ENCODE measurements at regions not wholly inside any gene's neighbourhood (a gene's known extent, or its start where the extent isn't known, plus 50 kb on each side); places are given as distances from the start of the nearest gene placed in this dataset.
"Not testable (repeated sequence)": the region's sequence is repeated elsewhere in the genome, so short reads cannot be mapped to it uniquely, and the experiment has no call there.

GRCh38 chr4:55027596-55027995 is 97.8 kb downstream of the KDR start:
- no peaks in the 10 kb centered on the region for H3K27me3 ChIP-seq (ENCODE audit: insufficient read depth, low read length)
- no peak overlapping the region for H3K4me2 ChIP-seq (ENCODE audit: insufficient read depth, insufficient read length, low read length)
- H2BK120ac ChIP-seq (ENCODE audit: low read depth, low read length, poor library complexity, severe bottlenecking) = no peak overlapping the region
- H3K14ac ChIP-seq (ENCODE audit: insufficient read depth, low read length) = no peak overlapping the region
- H3K18ac ChIP-seq (ENCODE audit: insufficient read length, low read depth, low read length) = no peak overlapping the region
- H3K79me1 ChIP-seq (ENCODE audit: insufficient read depth, low read depth, low read length, poor library complexity, severe bottlenecking) = no peaks in the 10 kb centered on the region
- TF ChIP-seq CTCF (conservative IDR thresholded peaks at IDR 0.05) = no peak
- Mint-ChIP-seq H3K4me1 (peaks cover 23 to 28% of the 10 kb centered on the region in 2 experiments), H3K27me3 (ENCODE audit: low read depth) (no peaks in the 10 kb centered on the region), H3K9me3 (no peaks in the 10 kb centered on the region), H3K36me3 (ENCODE audit: insufficient read depth in 1 of 3, low read depth in 3 of 3) (no peaks in the 10 kb centered on the region), H3K27ac (no peak overlapping the region), H3K4me3 (no peak overlapping the region)
- no peak overlapping the region for H3K27ac ChIP-seq (ENCODE audit: insufficient read length, low read depth, low read length)
- H3K4me1 ChIP-seq (ENCODE audit: insufficient read depth, low read length) = no peaks in the 10 kb centered on the region
- no peak overlapping the region for H4K91ac ChIP-seq (ENCODE audit: insufficient read length, low read depth, low read length)
- H2BK5ac ChIP-seq (ENCODE audit: insufficient read length, low read length) = no peak overlapping the region
- no peaks in the 10 kb centered on the region for H4K20me1 ChIP-seq (ENCODE audit: control insufficient read depth, insufficient read depth, insufficient read length)
- H2BK20ac ChIP-seq (ENCODE audit: low read depth, low read length, poor library complexity, severe bottlenecking) = no peak overlapping the region
- no peak overlapping the region for H4K8ac ChIP-seq (replicated peaks; ENCODE audit: insufficient read length, low read depth, low read length)
- H3K4ac ChIP-seq (ENCODE audit: low read depth, low read length) = no peak overlapping the region
- H4K5ac ChIP-seq (ENCODE audit: insufficient read length, low read depth, low read length) = no peak overlapping the region
- H3K9me3 ChIP-seq (ENCODE audit: control insufficient read depth, low read depth, low read length) = no peaks in the 10 kb centered on the region
- no peak overlapping the region for H2BK15ac ChIP-seq (ENCODE audit: low read depth, low read length)
- no peak overlapping the region for H2BK12ac ChIP-seq (ENCODE audit: insufficient read length, low read depth, low read length)
- no peak overlapping the region for H3K23ac ChIP-seq (ENCODE audit: insufficient read length, low read depth, low read length)
- no peaks in the 10 kb centered on the region for H3K23me2 ChIP-seq (ENCODE audit: insufficient read length, low read depth, low read length, poor library complexity, severe bottlenecking)
- WGBS (ENCODE audit: extremely low coverage, insufficient read length, low lambda C conversion rate) = no CpG with 5 or more reads among the region's 2 CpGs
- H3K9ac ChIP-seq (ENCODE audit: extremely low read depth, insufficient read length, low read length) = no peak overlapping the region
- no peak overlapping the region for H2AK5ac ChIP-seq (ENCODE audit: insufficient read length, low read length)
- H2AFZ ChIP-seq (ENCODE audit: low read length) = no peak overlapping the region
- H3T11ph ChIP-seq (ENCODE audit: low read length) = no peak overlapping the region
- H3K79me2 ChIP-seq (ENCODE audit: insufficient read depth, low read length) = no peaks in the 10 kb centered on the region
- DNase-seq = no peak
- H3K56ac ChIP-seq (ENCODE audit: insufficient read length, low read depth, low read length) = no peak overlapping the region

- peaks cover 22 to 30% of the 10 kb centered on the region in 2 experiments for H3K4me1 Mint-ChIP-seq
- H3K79me1 ChIP-seq (ENCODE audit: insufficient read depth, low read depth, low read length, poor library complexity, severe bottlenecking); H2BK15ac ChIP-seq (ENCODE audit: low read depth, low read length); H3K9me3 ChIP-seq (ENCODE audit: control insufficient read depth, low read depth, low read length); H3K79me2 ChIP-seq (ENCODE audit: insufficient read depth, low read length); H2AFZ ChIP-seq (ENCODE audit: low read length); H3K27ac ChIP-seq (ENCODE audit: insufficient read length, low read depth, low read length); H4K91ac ChIP-seq (ENCODE audit: insufficient read length, low read depth, low read length); H4K5ac ChIP-seq (ENCODE audit: insufficient read length, low read depth, low read length); H2AK5ac ChIP-seq (ENCODE audit: insufficient read length, low read length); H2BK120ac ChIP-seq (ENCODE audit: low read depth, low read length, poor library complexity, severe bottlenecking); H3K36me3 Mint-ChIP-seq (ENCODE audit: insufficient read depth in 1 of 3, low read depth in 3 of 3); H4K8ac ChIP-seq (replicated peaks; ENCODE audit: insufficient read length, low read depth, low read length); H3K14ac ChIP-seq (ENCODE audit: insufficient read depth, low read length); H3T11ph ChIP-seq (ENCODE audit: low read length); H3K27ac Mint-ChIP-seq; H3K9me3 Mint-ChIP-seq; H3K23ac ChIP-seq (ENCODE audit: insufficient read length, low read depth, low read length); H2BK20ac ChIP-seq (ENCODE audit: low read depth, low read length, poor library complexity, severe bottlenecking); H3K4me3 Mint-ChIP-seq; H3K18ac ChIP-seq (ENCODE audit: insufficient read length, low read depth, low read length); H3K9ac ChIP-seq (ENCODE audit: extremely low read depth, insufficient read length, low read length); H3K56ac ChIP-seq (ENCODE audit: insufficient read length, low read depth, low read length); H3K4ac ChIP-seq (ENCODE audit: low read depth, low read length); H4K20me1 ChIP-seq (ENCODE audit: control insufficient read depth, insufficient read depth, insufficient read length); H2BK5ac ChIP-seq (ENCODE audit: insufficient read length, low read length); H3K27me3 Mint-ChIP-seq (ENCODE audit: low read depth); H3K4me2 ChIP-seq (ENCODE audit: insufficient read depth, insufficient read length, low read length); H2BK12ac ChIP-seq (ENCODE audit: insufficient read length, low read depth, low read length); H3K23me2 ChIP-seq (ENCODE audit: insufficient read length, low read depth, low read length, poor library complexity, severe bottlenecking); H3K4me1 ChIP-seq (ENCODE audit: insufficient read depth, low read length); DNase-seq; H3K27me3 ChIP-seq (ENCODE audit: insufficient read depth, low read length): not testable (repeated sequence)
- WGBS (ENCODE audit: extremely low coverage, insufficient read length, low lambda C conversion rate) = no CpG with 5 or more reads among the region's 6 CpGs
Measured at GRCh38 chr4:55025456-55025855, 99.9 kb downstream of the KDR start.
